ENCODE measurements at regions not wholly inside any gene's neighbourhood (a gene's known extent, or its start where the extent isn't known, plus 50 kb on each side); places are given as distances from the start of the nearest gene placed in this dataset.

- TF ChIP-seq, protein P1, sequence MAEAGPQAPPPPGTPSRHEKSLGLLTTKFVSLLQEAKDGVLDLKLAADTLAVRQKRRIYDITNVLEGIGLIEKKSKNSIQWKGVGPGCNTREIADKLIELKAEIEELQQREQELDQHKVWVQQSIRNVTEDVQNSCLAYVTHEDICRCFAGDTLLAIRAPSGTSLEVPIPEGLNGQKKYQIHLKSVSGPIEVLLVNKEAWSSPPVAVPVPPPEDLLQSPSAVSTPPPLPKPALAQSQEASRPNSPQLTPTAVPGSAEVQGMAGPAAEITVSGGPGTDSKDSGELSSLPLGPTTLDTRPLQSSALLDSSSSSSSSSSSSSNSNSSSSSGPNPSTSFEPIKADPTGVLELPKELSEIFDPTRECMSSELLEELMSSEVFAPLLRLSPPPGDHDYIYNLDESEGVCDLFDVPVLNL (CRISPR knock-in tag; IDR thresholded peaks at IDR 0.05; ENCODE audit: borderline replicate concordance, low read depth): no peak
- TF ChIP-seq ZNF121 (CRISPR knock-in tag; IDR thresholded peaks at IDR 0.05) (no peak), ZNF423 (CRISPR knock-in tag; IDR thresholded peaks at IDR 0.05) (no peak)
Observed at GRCh38 chr7:106987777-106988176, 56.7 kb upstream of the PRKAR2B start (continued).

DNA sequence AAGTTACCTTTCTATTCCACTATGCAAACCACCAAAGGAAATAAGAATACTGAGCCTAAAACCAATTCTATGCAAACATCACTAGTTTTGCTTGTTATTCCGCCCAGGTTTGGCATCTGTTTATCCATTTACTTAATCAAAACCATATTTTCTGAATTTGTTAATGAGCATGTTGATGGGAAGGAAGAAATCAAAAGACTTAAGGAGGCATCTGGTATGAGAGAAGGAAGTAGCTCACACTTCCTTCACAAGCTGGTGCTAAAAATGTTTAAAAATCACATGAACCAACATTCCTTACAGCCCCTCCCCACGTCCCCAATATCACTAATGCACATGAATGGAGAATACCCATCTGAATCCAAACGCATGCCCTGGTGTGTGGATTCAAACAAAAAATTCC, 52.0 kb upstream of the PRKAR2B start:
- ATAC-seq (no peak), DNase-seq (ENCODE audit: low spot score) (no peak)
- Mint-ChIP-seq H3K27ac (no peak overlapping the region), H3K4me1 (0 out of 2 replicates have a peak, but pooled peaks cover 3% of the 10 kb centered on the region), H3K4me3 (no peak overlapping the region), H3K9me3 (peaks cover 10% of the 10 kb centered on the region), H3K36me3 (no peaks in the 10 kb centered on the region; the same call in 1 of the 2 replicates), H3K27me3 (ENCODE audit: low read depth) (no peaks in the 10 kb centered on the region)
- TF ChIP-seq FOXP1 (CRISPR knock-in tag; IDR thresholded peaks at IDR 0.05; ENCODE audit: borderline replicate concordance) (no peak), SP1 (CRISPR knock-in tag; conservative IDR thresholded peaks at IDR 0.05) (no peak), EMX1 (CRISPR knock-in tag; IDR thresholded peaks at IDR 0.05) (no peak), GABPB1 (CRISPR knock-in tag; IDR thresholded peaks at IDR 0.05) (no peak), KAT7 (CRISPR knock-in tag; IDR thresholded peaks at IDR 0.05; ENCODE audit: borderline replicate concordance) (no peak), OVOL2 (CRISPR knock-in tag; IDR thresholded peaks at IDR 0.05; ENCODE audit: borderline replicate concordance) (no peak), ATF2 (CRISPR knock-in tag; IDR thresholded peaks at IDR 0.05; ENCODE audit: borderline replicate concordance, low read depth) (no peak), CDX4 (CRISPR knock-in tag; IDR thresholded peaks at IDR 0.05; ENCODE audit: borderline replicate concordance) (no peak), USF1 (CRISPR knock-in tag; IDR thresholded peaks at IDR 0.05) (no peak), CREM (CRISPR knock-in tag; IDR thresholded peaks at IDR 0.05) (no peak)
- TF ChIP-seq, protein P2, sequence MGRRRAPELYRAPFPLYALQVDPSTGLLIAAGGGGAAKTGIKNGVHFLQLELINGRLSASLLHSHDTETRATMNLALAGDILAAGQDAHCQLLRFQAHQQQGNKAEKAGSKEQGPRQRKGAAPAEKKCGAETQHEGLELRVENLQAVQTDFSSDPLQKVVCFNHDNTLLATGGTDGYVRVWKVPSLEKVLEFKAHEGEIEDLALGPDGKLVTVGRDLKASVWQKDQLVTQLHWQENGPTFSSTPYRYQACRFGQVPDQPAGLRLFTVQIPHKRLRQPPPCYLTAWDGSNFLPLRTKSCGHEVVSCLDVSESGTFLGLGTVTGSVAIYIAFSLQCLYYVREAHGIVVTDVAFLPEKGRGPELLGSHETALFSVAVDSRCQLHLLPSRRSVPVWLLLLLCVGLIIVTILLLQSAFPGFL (CRISPR knock-in tag; IDR thresholded peaks at IDR 0.05; ENCODE audit: borderline replicate concordance): no peak
- ChIA-PET CTCF (no interaction called here), POLR2A (no interaction called here)
